ENCODE measurements at regions not wholly inside any gene's neighbourhood (a gene's known extent, or its start where the extent isn't known, plus 50 kb on each side); places are given as distances from the start of the nearest gene placed in this dataset.
"Not testable (repeated sequence)": the region's sequence is repeated elsewhere in the genome, so short reads cannot be mapped to it uniquely, and the experiment has no call there.

DNA sequence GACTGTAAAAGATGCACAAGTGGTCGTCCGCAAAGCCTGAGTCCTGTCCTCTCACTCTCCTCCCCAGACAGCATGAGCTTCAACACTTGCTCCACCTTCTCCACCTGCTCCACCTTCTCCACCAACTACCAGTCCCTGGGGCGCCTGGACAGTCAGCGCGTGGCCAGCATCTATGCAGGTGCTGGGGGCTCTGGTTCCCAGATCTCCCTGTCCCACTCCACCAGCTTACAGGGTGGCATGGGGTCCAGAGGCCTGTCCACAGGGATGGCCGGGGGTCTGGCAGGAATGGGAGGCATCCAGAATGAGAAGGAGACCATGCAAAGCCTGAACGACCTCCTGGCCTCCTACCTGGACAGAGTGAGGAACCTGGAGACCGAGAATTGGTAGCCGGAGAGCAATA is 162.2 kb upstream of the NT5E start:
- DNase-seq, result no peak
- H3K27ac ChIP-seq (ENCODE audit: insufficient read depth, low read length, poor library complexity, severe bottlenecking), result no peak overlapping the region
- no peaks in the 10 kb centered on the region for H3K27me3 ChIP-seq (replicated peaks; ENCODE audit: control insufficient read depth, insufficient read depth, low read length, poor library complexity, severe bottlenecking)
- H3K9me3 ChIP-seq (ENCODE audit: control insufficient read depth, low read length), result no peaks in the 10 kb centered on the region
- no peaks in the 10 kb centered on the region for H3K4me1 ChIP-seq (ENCODE audit: control insufficient read depth, insufficient read depth, low read length, poor library complexity, severe bottlenecking)
- no peak overlapping the region for H3K4me3 ChIP-seq (ENCODE audit: insufficient read depth, low read depth, low read length, poor library complexity, severe bottlenecking)
- no peaks in the 10 kb centered on the region for H3K36me3 ChIP-seq (ENCODE audit: control insufficient read depth, insufficient read depth, low read length)

DNA sequence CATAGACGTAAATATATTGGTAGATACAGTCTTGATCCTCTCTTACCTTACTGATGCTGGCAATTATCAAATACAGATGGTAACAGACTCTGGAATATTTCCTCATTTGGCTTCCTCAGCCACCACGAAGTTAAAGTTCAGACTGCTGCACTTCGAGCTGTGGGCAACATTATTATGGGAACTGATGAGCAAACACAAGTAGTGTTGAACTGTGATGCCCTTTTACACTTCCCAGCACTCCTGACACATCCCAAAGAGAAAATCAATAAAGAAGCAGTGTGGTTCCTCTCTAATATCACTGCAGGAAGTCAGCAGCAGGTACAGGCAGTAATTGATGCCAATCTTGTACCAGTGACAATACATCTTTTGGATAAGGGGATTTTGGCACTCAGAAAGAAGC is 162.7 kb upstream of the NT5E start:
- no peaks in the 10 kb centered on the region for H3K27me3 ChIP-seq (replicated peaks; ENCODE audit: control insufficient read depth, insufficient read depth, low read length, poor library complexity, severe bottlenecking)
- H3K4me3 ChIP-seq (ENCODE audit: insufficient read depth, low read depth, low read length, poor library complexity, severe bottlenecking), result no peak overlapping the region
- H3K4me1 ChIP-seq (ENCODE audit: control insufficient read depth, insufficient read depth, low read length, poor library complexity, severe bottlenecking), result no peaks in the 10 kb centered on the region
- H3K27ac ChIP-seq (ENCODE audit: insufficient read depth, low read length, poor library complexity, severe bottlenecking), result no peak overlapping the region
- no peaks in the 10 kb centered on the region for H3K36me3 ChIP-seq (ENCODE audit: control insufficient read depth, insufficient read depth, low read length)
- no peaks in the 10 kb centered on the region for H3K9me3 ChIP-seq (ENCODE audit: control insufficient read depth, low read length)
- no peak for DNase-seq

DNA sequence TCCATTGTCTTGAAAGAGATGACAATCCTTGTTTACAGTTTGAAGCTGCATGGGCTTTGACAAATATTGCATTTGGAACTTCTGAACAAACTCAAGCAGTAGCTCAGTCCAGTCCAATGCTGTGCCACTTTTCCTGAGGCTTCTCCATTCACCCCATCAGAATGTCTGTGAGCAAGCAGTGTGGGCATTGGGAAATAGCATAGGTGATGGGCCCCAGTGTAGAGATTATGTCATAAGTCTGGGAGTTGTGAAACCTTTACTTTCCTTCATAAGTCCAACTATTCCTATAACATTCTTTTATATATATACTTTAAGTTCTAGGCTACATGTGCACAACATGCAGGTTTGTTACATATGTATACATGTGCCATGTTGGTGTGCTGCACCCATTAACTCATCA is 163.4 kb upstream of the NT5E start:
- H3K4me3 ChIP-seq (ENCODE audit: insufficient read depth, low read depth, low read length, poor library complexity, severe bottlenecking); H3K27ac ChIP-seq (ENCODE audit: insufficient read depth, low read length, poor library complexity, severe bottlenecking); H3K27me3 ChIP-seq (replicated peaks; ENCODE audit: control insufficient read depth, insufficient read depth, low read length, poor library complexity, severe bottlenecking); H3K9me3 ChIP-seq (ENCODE audit: control insufficient read depth, low read length); H3K36me3 ChIP-seq (ENCODE audit: control insufficient read depth, insufficient read depth, low read length); H3K4me1 ChIP-seq (ENCODE audit: control insufficient read depth, insufficient read depth, low read length, poor library complexity, severe bottlenecking); DNase-seq: not testable (repeated sequence)

DNA sequence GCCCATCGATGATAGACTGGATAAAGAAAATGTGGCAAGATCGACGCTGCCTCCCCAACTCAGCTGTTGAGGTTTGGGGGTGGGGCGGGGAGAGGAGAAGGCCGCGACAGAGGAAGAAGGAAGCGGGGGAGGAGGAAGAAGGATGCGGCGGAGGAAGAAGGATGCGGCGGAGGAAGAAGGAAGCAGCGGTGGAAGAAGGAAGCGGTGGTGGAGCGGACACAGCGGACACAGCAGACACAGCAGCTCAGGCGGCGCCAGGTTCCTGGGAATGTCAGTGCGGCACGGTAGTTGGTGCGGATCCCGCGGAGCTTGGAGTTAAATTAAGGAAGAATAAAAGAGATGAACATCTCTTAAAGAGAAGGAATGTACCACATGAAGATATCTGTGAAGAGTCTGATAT is 163.9 kb upstream of the NT5E start:
- H3K27me3 ChIP-seq (replicated peaks; ENCODE audit: control insufficient read depth, insufficient read depth, low read length, poor library complexity, severe bottlenecking), result no peaks in the 10 kb centered on the region
- H3K27ac ChIP-seq (ENCODE audit: insufficient read depth, low read length, poor library complexity, severe bottlenecking), result no peak overlapping the region
- no peaks in the 10 kb centered on the region for H3K9me3 ChIP-seq (ENCODE audit: control insufficient read depth, low read length)
- no peaks in the 10 kb centered on the region for H3K36me3 ChIP-seq (ENCODE audit: control insufficient read depth, insufficient read depth, low read length)
- no peak overlapping the region for H3K4me3 ChIP-seq (ENCODE audit: insufficient read depth, low read depth, low read length, poor library complexity, severe bottlenecking)
- H3K4me1 ChIP-seq (ENCODE audit: control insufficient read depth, insufficient read depth, low read length, poor library complexity, severe bottlenecking), result no peaks in the 10 kb centered on the region
- DNase-seq, result no peak

DNA sequence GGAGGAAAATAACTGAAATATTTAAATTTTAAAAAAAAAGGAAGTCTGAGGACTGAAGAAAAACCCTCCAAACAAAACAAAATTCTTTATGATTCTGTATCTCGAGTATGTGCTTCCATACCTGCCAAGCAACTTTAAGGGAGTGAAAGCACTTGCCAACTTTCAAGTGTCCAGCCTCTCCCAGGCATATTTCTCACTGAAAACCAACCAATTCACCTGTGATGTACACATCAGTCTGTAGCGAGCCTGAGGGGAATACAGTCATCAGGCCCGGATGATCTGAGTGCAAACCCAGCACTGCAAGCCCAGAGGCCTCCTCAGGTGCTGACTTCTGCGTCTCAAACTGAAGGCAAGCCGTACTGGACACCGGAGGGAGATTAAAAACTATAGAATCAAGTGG is 164.8 kb upstream of the NT5E start:
- no peaks in the 10 kb centered on the region for H3K4me1 ChIP-seq (ENCODE audit: control insufficient read depth, insufficient read depth, low read length, poor library complexity, severe bottlenecking)
- H3K27ac ChIP-seq (ENCODE audit: insufficient read depth, low read length, poor library complexity, severe bottlenecking), result no peak overlapping the region
- no peaks in the 10 kb centered on the region for H3K27me3 ChIP-seq (replicated peaks; ENCODE audit: control insufficient read depth, insufficient read depth, low read length, poor library complexity, severe bottlenecking)
- no peak for DNase-seq
- H3K36me3 ChIP-seq (ENCODE audit: control insufficient read depth, insufficient read depth, low read length), result no peaks in the 10 kb centered on the region
- H3K9me3 ChIP-seq (ENCODE audit: control insufficient read depth, low read length), result no peaks in the 10 kb centered on the region
- no peak overlapping the region for H3K4me3 ChIP-seq (ENCODE audit: insufficient read depth, low read depth, low read length, poor library complexity, severe bottlenecking)

DNA sequence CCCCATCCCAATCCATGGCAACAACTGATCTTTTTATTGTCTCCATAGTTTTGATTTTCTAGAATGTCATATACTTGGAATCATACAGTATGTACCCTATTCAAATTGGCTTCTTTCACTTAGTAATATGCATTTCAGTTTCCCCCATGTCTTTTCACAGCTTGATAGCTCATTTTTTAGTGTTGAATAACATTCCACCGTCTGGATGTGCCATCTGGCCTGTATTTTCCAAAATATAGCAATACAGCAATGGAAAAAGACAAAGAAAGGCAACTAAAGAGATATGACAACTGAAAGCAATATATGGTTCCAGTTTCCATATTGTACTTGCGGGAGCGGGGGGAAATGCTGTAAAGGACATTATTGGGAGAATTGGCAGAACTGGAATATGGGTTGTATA is 166.4 kb upstream of the NT5E start:
- H3K27ac ChIP-seq (ENCODE audit: insufficient read depth, low read length, poor library complexity, severe bottlenecking), result no peak overlapping the region
- H3K27me3 ChIP-seq (replicated peaks; ENCODE audit: control insufficient read depth, insufficient read depth, low read length, poor library complexity, severe bottlenecking), result no peaks in the 10 kb centered on the region
- no peaks in the 10 kb centered on the region for H3K4me1 ChIP-seq (ENCODE audit: control insufficient read depth, insufficient read depth, low read length, poor library complexity, severe bottlenecking)
- no peaks in the 10 kb centered on the region for H3K9me3 ChIP-seq (ENCODE audit: control insufficient read depth, low read length)
- H3K4me3 ChIP-seq (ENCODE audit: insufficient read depth, low read depth, low read length, poor library complexity, severe bottlenecking), result no peak overlapping the region
- DNase-seq, result no peak
- no peaks in the 10 kb centered on the region for H3K36me3 ChIP-seq (ENCODE audit: control insufficient read depth, insufficient read depth, low read length)

DNA sequence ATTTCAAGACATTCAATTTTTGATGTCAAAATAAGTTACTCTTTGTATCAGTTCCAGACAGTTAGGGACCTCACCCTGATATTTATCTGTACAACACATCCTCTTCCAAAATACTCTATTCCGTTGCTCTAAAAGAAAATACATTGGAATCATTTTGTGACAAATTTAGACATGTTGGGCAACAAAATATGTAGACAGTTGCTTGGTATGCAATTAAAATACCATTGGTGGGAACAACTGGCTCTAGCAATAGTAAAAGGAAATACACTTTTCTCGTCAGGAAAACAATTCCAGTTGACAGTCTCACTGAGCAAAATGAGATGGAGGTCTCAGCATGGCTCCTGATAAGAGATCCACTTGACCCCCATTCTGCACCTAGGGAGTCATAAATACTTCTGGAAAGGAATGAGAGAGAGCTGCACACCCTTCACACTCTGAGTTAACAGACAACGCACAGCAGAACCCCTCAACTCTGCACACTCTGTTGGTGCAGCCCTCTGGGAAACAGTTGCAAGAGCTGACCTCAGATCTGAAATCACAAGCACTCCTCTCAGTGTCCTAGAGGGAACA is 171.3 kb upstream of the NT5E start:
- DNase-seq, result no peak

DNA sequence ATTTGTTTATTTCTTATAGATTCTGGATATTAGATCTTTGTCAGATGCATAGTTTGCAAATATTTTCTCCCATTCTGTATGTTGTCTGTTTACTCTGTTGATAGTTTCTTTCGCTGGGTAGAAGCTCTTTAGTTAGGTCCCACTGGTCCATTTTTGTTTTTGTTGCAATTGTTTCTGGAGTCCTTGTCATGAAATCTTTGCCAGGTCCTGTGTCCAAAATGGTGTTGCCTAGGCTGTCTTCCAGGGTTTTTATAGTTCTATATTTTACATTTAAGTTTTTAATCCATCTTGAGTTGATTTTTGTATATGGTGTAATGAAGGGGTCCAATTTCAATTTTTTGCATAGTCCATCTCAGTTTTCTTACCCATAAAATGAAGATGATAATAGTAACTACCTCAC is 173.9 kb upstream of the NT5E start:
- DNase-seq; H3K27ac ChIP-seq (ENCODE audit: insufficient read depth, low read length, poor library complexity, severe bottlenecking): not testable (repeated sequence)

More for the DNA sequence above, 171.3 kb upstream of the NT5E start:
- no peaks in the 10 kb centered on the region for H3K4me1 ChIP-seq (ENCODE audit: control insufficient read depth, insufficient read depth, low read length, poor library complexity, severe bottlenecking)
- H3K27ac ChIP-seq (ENCODE audit: insufficient read depth, low read length, poor library complexity, severe bottlenecking), result no peak overlapping the region
- H3K36me3 ChIP-seq (ENCODE audit: control insufficient read depth, insufficient read depth, low read length), result no peaks in the 10 kb centered on the region
- no peaks in the 10 kb centered on the region for H3K9me3 ChIP-seq (ENCODE audit: control insufficient read depth, low read length)
- no peak overlapping the region for H3K4me3 ChIP-seq (ENCODE audit: insufficient read depth, low read depth, low read length, poor library complexity, severe bottlenecking)
- no peaks in the 10 kb centered on the region for H3K27me3 ChIP-seq (replicated peaks; ENCODE audit: control insufficient read depth, insufficient read depth, low read length, poor library complexity, severe bottlenecking)

DNA sequence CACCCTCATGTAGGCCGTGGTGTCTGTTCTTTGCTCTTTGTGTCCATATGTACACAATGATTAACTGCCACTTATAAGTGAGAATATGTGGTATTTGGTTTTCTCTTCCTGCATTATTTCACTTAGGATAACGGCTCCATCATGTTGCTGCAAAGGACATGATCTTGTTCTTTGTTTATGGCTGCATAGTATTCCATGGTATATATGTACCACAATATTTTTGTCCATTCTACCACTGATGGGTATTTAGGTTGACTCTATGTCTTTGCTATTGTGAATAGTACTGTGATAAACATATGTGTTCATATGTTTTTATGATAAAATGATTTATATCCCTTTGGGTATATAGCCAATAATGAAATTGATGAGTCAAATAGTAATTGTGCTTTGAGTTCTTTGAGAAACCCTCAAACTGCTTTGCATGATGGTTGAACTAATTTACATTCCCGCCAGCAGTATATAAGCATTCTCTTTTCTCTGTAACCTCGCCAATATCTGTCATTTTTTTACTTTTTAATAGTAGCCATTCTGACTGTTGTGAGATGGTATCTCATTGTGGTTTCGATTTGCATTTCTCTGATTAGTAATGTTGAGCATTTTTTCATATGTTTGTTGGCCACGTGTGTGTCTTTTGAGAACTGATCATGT is 174.4 kb upstream of the NT5E start:
- Histone ChIP-seq H3K27ac (ENCODE audit: insufficient read depth, low read length, poor library complexity, severe bottlenecking) (no peak overlapping the region), H3K9me3 (ENCODE audit: control insufficient read depth, low read length) (no peaks in the 10 kb centered on the region), H3K4me3 (ENCODE audit: insufficient read depth, low read depth, low read length, poor library complexity, severe bottlenecking) (no peak overlapping the region), H3K4me1 (ENCODE audit: control insufficient read depth, insufficient read depth, low read length, poor library complexity, severe bottlenecking) (no peaks in the 10 kb centered on the region), H3K36me3 (ENCODE audit: control insufficient read depth, insufficient read depth, low read length) (no peaks in the 10 kb centered on the region), H3K27me3 (replicated peaks; ENCODE audit: control insufficient read depth, insufficient read depth, low read length, poor library complexity, severe bottlenecking) (peaks cover 2% of the 10 kb centered on the region)
- DNase-seq, result no peak

More for the DNA sequence above, 173.9 kb upstream of the NT5E start:
- H3K4me3 ChIP-seq (ENCODE audit: insufficient read depth, low read depth, low read length, poor library complexity, severe bottlenecking); H3K9me3 ChIP-seq (ENCODE audit: control insufficient read depth, low read length); H3K27me3 ChIP-seq (replicated peaks; ENCODE audit: control insufficient read depth, insufficient read depth, low read length, poor library complexity, severe bottlenecking); H3K4me1 ChIP-seq (ENCODE audit: control insufficient read depth, insufficient read depth, low read length, poor library complexity, severe bottlenecking); H3K36me3 ChIP-seq (ENCODE audit: control insufficient read depth, insufficient read depth, low read length): not testable (repeated sequence)

DNA sequence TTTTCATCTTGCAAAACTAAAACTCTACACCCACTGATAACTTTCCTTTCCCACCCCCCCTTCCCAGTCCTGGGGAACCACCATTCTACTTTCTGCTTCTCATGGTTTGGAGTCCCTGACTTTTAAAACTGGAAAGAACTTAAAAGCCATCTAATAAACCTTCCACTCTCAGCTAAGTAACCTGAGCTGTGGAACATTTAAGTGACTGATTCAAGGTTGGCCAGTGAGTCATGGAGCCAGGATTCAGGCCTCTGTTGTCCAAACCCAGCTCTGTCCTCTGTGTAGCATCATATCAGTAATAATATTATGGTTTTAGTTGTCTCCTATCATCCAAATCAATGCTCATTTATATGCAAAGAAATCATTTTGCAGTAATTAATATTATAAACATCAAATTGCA is 176.0 kb upstream of the NT5E start:
- H3K36me3 ChIP-seq (ENCODE audit: control insufficient read depth, insufficient read depth, low read length), result no peaks in the 10 kb centered on the region
- no peak overlapping the region for H3K4me3 ChIP-seq (ENCODE audit: insufficient read depth, low read depth, low read length, poor library complexity, severe bottlenecking)
- no peaks in the 10 kb centered on the region for H3K9me3 ChIP-seq (ENCODE audit: control insufficient read depth, low read length)
- H3K27me3 ChIP-seq (replicated peaks; ENCODE audit: control insufficient read depth, insufficient read depth, low read length, poor library complexity, severe bottlenecking), result peaks cover 2% of the 10 kb centered on the region
- H3K4me1 ChIP-seq (ENCODE audit: control insufficient read depth, insufficient read depth, low read length, poor library complexity, severe bottlenecking), result no peaks in the 10 kb centered on the region
- no peak for DNase-seq
- no peak overlapping the region for H3K27ac ChIP-seq (ENCODE audit: insufficient read depth, low read length, poor library complexity, severe bottlenecking)

All from effector memory CD4-positive, alpha-beta T cell (primary cell).